ENCODE measurements at regions not wholly inside any gene's neighbourhood (a gene's known extent, or its start where the extent isn't known, plus 50 kb on each side); places are given as distances from the start of the nearest gene placed in this dataset.
"Not testable (repeated sequence)": the region's sequence is repeated elsewhere in the genome, so short reads cannot be mapped to it uniquely, and the experiment has no call there.

- Histone ChIP-seq H3K4me1 (ENCODE audit: control insufficient read depth, insufficient read depth, low read length) (no peaks in the 10 kb centered on the region), H3K27me3 (ENCODE audit: control insufficient read depth, insufficient read depth, low read length) (no peaks in the 10 kb centered on the region), H3K9ac (ENCODE audit: low read depth, low read length) (no peak overlapping the region), H3K4me3 (ENCODE audit: low read depth, low read length) (no peak overlapping the region), H3K9me3 (ENCODE audit: control insufficient read depth, insufficient read depth, low read length) (no peaks in the 10 kb centered on the region), H3K27ac (ENCODE audit: low read depth, low read length) (no peak overlapping the region), H3K36me3 (ENCODE audit: control insufficient read depth, insufficient read depth, low read length) (no peaks in the 10 kb centered on the region)
These were observed 345.8 kb upstream of the TFPI start for GRCh38 chr2:187900021-187900420.

GRCh38 chr2:187906021-187906420 is 351.8 kb upstream of the TFPI start:
- H3K36me3 ChIP-seq (ENCODE audit: control insufficient read depth, insufficient read depth, low read length): no peaks in the 10 kb centered on the region
- H3K27ac ChIP-seq (ENCODE audit: low read depth, low read length): no peak overlapping the region

GRCh38 chr2:187910922-187911321 is 356.7 kb upstream of the TFPI start:
- not testable (repeated sequence) for H3K4me3 ChIP-seq (ENCODE audit: low read depth, low read length); H3K9me3 ChIP-seq (ENCODE audit: control insufficient read depth, insufficient read depth, low read length); H3K27me3 ChIP-seq (ENCODE audit: control insufficient read depth, insufficient read depth, low read length); H3K36me3 ChIP-seq (ENCODE audit: control insufficient read depth, insufficient read depth, low read length); H3K9ac ChIP-seq (ENCODE audit: low read depth, low read length); H3K27ac ChIP-seq (ENCODE audit: low read depth, low read length); H3K4me1 ChIP-seq (ENCODE audit: control insufficient read depth, insufficient read depth, low read length)

More at GRCh38 chr2:187906021-187906420, 351.8 kb upstream of the TFPI start:
- Histone ChIP-seq H3K4me3 (ENCODE audit: low read depth, low read length) (no peak overlapping the region), H3K9me3 (ENCODE audit: control insufficient read depth, insufficient read depth, low read length) (no peaks in the 10 kb centered on the region), H3K4me1 (ENCODE audit: control insufficient read depth, insufficient read depth, low read length) (no peaks in the 10 kb centered on the region), H3K27me3 (ENCODE audit: control insufficient read depth, insufficient read depth, low read length) (no peaks in the 10 kb centered on the region), H3K9ac (ENCODE audit: low read depth, low read length) (no peak overlapping the region)

GRCh38 chr2:187912950-187913349 is 358.7 kb upstream of the TFPI start:
- H3K9ac ChIP-seq (ENCODE audit: low read depth, low read length): no peak overlapping the region
- no peak overlapping the region for H3K4me3 ChIP-seq (ENCODE audit: low read depth, low read length)
- no peaks in the 10 kb centered on the region for H3K9me3 ChIP-seq (ENCODE audit: control insufficient read depth, insufficient read depth, low read length)
- no peaks in the 10 kb centered on the region for H3K27me3 ChIP-seq (ENCODE audit: control insufficient read depth, insufficient read depth, low read length)
- 0 out of 2 replicates have a peak, but pooled peaks cover 4% of the 10 kb centered on the region for H3K4me1 ChIP-seq (ENCODE audit: control insufficient read depth, insufficient read depth, low read length)
- H3K27ac ChIP-seq (ENCODE audit: low read depth, low read length): no peak overlapping the region
- H3K36me3 ChIP-seq (ENCODE audit: control insufficient read depth, insufficient read depth, low read length): no peaks in the 10 kb centered on the region

GRCh38 chr2:187915810-187916209 is 361.6 kb upstream of the TFPI start:
- Histone ChIP-seq H3K4me1 (ENCODE audit: control insufficient read depth, insufficient read depth, low read length) (0 out of 2 replicates have a peak, but pooled peaks cover 4% of the 10 kb centered on the region), H3K9me3 (ENCODE audit: control insufficient read depth, insufficient read depth, low read length) (no peaks in the 10 kb centered on the region), H3K9ac (ENCODE audit: low read depth, low read length) (no peak overlapping the region), H3K36me3 (ENCODE audit: control insufficient read depth, insufficient read depth, low read length) (no peaks in the 10 kb centered on the region), H3K27ac (ENCODE audit: low read depth, low read length) (no peak overlapping the region), H3K27me3 (ENCODE audit: control insufficient read depth, insufficient read depth, low read length) (no peaks in the 10 kb centered on the region), H3K4me3 (ENCODE audit: low read depth, low read length) (no peak overlapping the region)

GRCh38 chr2:187916799-187917198 is 362.6 kb upstream of the TFPI start:
- Histone ChIP-seq H3K36me3 (ENCODE audit: control insufficient read depth, insufficient read depth, low read length) (no peaks in the 10 kb centered on the region), H3K4me1 (ENCODE audit: control insufficient read depth, insufficient read depth, low read length) (0 out of 2 replicates have a peak, but pooled peaks cover 4% of the 10 kb centered on the region), H3K27ac (ENCODE audit: low read depth, low read length) (no peak overlapping the region), H3K27me3 (ENCODE audit: control insufficient read depth, insufficient read depth, low read length) (no peaks in the 10 kb centered on the region), H3K9me3 (ENCODE audit: control insufficient read depth, insufficient read depth, low read length) (no peaks in the 10 kb centered on the region), H3K9ac (ENCODE audit: low read depth, low read length) (no peak overlapping the region), H3K4me3 (ENCODE audit: low read depth, low read length) (no peak overlapping the region)

- 0 out of 2 replicates have a peak, but pooled peaks cover 4% of the 10 kb centered on the region for H3K4me1 ChIP-seq (ENCODE audit: control insufficient read depth, insufficient read depth, low read length)
- no peaks in the 10 kb centered on the region for H3K27me3 ChIP-seq (ENCODE audit: control insufficient read depth, insufficient read depth, low read length)
These were observed 363.3 kb upstream of the TFPI start for GRCh38 chr2:187917535-187917934.

GRCh38 chr2:187918996-187919821 is 365.0 kb upstream of the TFPI start:
- Histone ChIP-seq H3K9ac (ENCODE audit: low read depth, low read length) (no peak overlapping the region), H3K27me3 (ENCODE audit: control insufficient read depth, insufficient read depth, low read length) (no peaks in the 10 kb centered on the region), H3K27ac (ENCODE audit: low read depth, low read length) (no peak overlapping the region), H3K36me3 (ENCODE audit: control insufficient read depth, insufficient read depth, low read length) (no peaks in the 10 kb centered on the region), H3K9me3 (ENCODE audit: control insufficient read depth, insufficient read depth, low read length) (no peaks in the 10 kb centered on the region), H3K4me1 (ENCODE audit: control insufficient read depth, insufficient read depth, low read length) (0 out of 2 replicates have a peak, but pooled peaks cover 4% of the 10 kb centered on the region), H3K4me3 (ENCODE audit: low read depth, low read length) (no peak overlapping the region)

More at GRCh38 chr2:187917535-187917934, 363.3 kb upstream of the TFPI start:
- Histone ChIP-seq H3K36me3 (ENCODE audit: control insufficient read depth, insufficient read depth, low read length) (no peaks in the 10 kb centered on the region), H3K4me3 (ENCODE audit: low read depth, low read length) (no peak overlapping the region), H3K9ac (ENCODE audit: low read depth, low read length) (no peak overlapping the region), H3K9me3 (ENCODE audit: control insufficient read depth, insufficient read depth, low read length) (no peaks in the 10 kb centered on the region), H3K27ac (ENCODE audit: low read depth, low read length) (no peak overlapping the region)

- Histone ChIP-seq H3K9me3 (ENCODE audit: control insufficient read depth, insufficient read depth, low read length) (no peaks in the 10 kb centered on the region), H3K9ac (ENCODE audit: low read depth, low read length) (no peak overlapping the region), H3K36me3 (ENCODE audit: control insufficient read depth, insufficient read depth, low read length) (no peaks in the 10 kb centered on the region), H3K27me3 (ENCODE audit: control insufficient read depth, insufficient read depth, low read length) (no peaks in the 10 kb centered on the region), H3K4me1 (ENCODE audit: control insufficient read depth, insufficient read depth, low read length) (0 out of 2 replicates have a peak, but pooled peaks cover 4% of the 10 kb centered on the region), H3K27ac (ENCODE audit: low read depth, low read length) (no peak overlapping the region), H3K4me3 (ENCODE audit: low read depth, low read length) (no peak overlapping the region)
These were observed 366.3 kb upstream of the TFPI start for GRCh38 chr2:187920511-187920910.

- Histone ChIP-seq H3K4me1 (ENCODE audit: control insufficient read depth, insufficient read depth, low read length) (no peaks in the 10 kb centered on the region), H3K36me3 (ENCODE audit: control insufficient read depth, insufficient read depth, low read length) (no peaks in the 10 kb centered on the region), H3K27me3 (ENCODE audit: control insufficient read depth, insufficient read depth, low read length) (no peaks in the 10 kb centered on the region), H3K4me3 (ENCODE audit: low read depth, low read length) (no peak overlapping the region), H3K27ac (ENCODE audit: low read depth, low read length) (no peak overlapping the region), H3K9ac (ENCODE audit: low read depth, low read length) (no peak overlapping the region), H3K9me3 (ENCODE audit: control insufficient read depth, insufficient read depth, low read length) (no peaks in the 10 kb centered on the region)
These were observed 368.6 kb upstream of the TFPI start for GRCh38 chr2:187922846-187923245.

- H3K27me3 ChIP-seq (ENCODE audit: control insufficient read depth, insufficient read depth, low read length): no peaks in the 10 kb centered on the region
- no peaks in the 10 kb centered on the region for H3K4me1 ChIP-seq (ENCODE audit: control insufficient read depth, insufficient read depth, low read length)
- no peak overlapping the region for H3K27ac ChIP-seq (ENCODE audit: low read depth, low read length)
- H3K4me3 ChIP-seq (ENCODE audit: low read depth, low read length): no peak overlapping the region
- H3K9ac ChIP-seq (ENCODE audit: low read depth, low read length): no peak overlapping the region
- no peaks in the 10 kb centered on the region for H3K9me3 ChIP-seq (ENCODE audit: control insufficient read depth, insufficient read depth, low read length)
- H3K36me3 ChIP-seq (ENCODE audit: control insufficient read depth, insufficient read depth, low read length): no peaks in the 10 kb centered on the region
These were observed 367.4 kb upstream of the GULP1 start for GRCh38 chr2:187924293-187924692.
